ENCODE measurements at regions not wholly inside any gene's neighbourhood (a gene's known extent, or its start where the extent isn't known, plus 50 kb on each side); places are given as distances from the start of the nearest gene placed in this dataset.

DNA sequence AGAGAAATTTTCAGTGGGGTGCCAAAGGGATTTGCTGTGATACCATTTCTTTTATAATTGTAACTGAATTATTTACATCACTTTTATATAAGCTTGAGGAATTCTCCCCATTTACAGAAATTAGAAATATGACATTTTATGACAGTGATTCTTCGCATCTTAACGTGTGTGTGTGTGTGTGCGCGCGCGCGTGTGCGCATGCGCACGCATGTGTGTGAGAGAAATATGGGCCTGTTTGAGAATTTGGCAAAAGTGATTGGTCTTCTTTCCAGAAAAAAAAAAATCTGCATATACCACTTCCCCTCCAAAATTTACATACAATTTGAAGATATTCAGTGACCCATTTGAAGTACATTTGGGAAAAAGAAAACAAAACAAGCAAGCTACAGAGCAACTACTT is 190.7 kb upstream of the PDE4D start:
- TF ChIP-seq, protein P1, sequence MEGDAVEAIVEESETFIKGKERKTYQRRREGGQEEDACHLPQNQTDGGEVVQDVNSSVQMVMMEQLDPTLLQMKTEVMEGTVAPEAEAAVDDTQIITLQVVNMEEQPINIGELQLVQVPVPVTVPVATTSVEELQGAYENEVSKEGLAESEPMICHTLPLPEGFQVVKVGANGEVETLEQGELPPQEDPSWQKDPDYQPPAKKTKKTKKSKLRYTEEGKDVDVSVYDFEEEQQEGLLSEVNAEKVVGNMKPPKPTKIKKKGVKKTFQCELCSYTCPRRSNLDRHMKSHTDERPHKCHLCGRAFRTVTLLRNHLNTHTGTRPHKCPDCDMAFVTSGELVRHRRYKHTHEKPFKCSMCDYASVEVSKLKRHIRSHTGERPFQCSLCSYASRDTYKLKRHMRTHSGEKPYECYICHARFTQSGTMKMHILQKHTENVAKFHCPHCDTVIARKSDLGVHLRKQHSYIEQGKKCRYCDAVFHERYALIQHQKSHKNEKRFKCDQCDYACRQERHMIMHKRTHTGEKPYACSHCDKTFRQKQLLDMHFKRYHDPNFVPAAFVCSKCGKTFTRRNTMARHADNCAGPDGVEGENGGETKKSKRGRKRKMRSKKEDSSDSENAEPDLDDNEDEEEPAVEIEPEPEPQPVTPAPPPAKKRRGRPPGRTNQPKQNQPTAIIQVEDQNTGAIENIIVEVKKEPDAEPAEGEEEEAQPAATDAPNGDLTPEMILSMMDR (conservative IDR thresholded peaks at IDR 0.05; ENCODE audit: low read depth, low read length): no peak
- TF ChIP-seq MXI1 (IDR thresholded peaks at IDR 0.05; ENCODE audit: borderline replicate concordance, low read depth, low read length) (no peak), RAD21 (IDR thresholded peaks at IDR 0.05; ENCODE audit: low read length) (no peak), RCOR1 (IDR thresholded peaks at IDR 0.05; ENCODE audit: insufficient replicate concordance, low read length) (no peak), BHLHE40 (IDR thresholded peaks at IDR 0.05; ENCODE audit: low read depth, low read length) (no peak), POLR2A (IDR thresholded peaks at IDR 0.05; ENCODE audit: low read depth, low read length) (no peak), CEBPB (IDR thresholded peaks at IDR 0.05; ENCODE audit: low read depth, low read length) (no peak)
